Thoracic aorta (tissue), 2 donors: ENCODE measurements at regions not wholly inside any gene's neighbourhood (a gene's known extent, or its start where the extent isn't known, plus 50 kb on each side); places are given as distances from the start of the nearest gene placed in this dataset.
"Not testable (repeated sequence)": the region's sequence is repeated elsewhere in the genome, so short reads cannot be mapped to it uniquely, and the experiment has no call there.

Source experiments
- ATAC-seq: fragments of 150-250 bp; one replicate; pipeline ENCODE4 v1.8.0; 2017; ENCODE audit warnings: low read depth; ENCODE audit not compliant: insufficient number of reproducible peaks, low FRiP score
- DNase-seq: peaks from one replicate; pipeline ENCODE4 v3.0.0-alpha.2; 2020; ENCODE audit warnings: low spot score
- H3K27ac ChIP-seq, 2 donors: fragments of 200-600 bp; sonication (generic); 1 replicate in 1 of 2; 2 replicates in 1 of 2; pipeline ENCODE4 v1.5.1; 2016; ENCODE audit warnings: mild to moderate bottlenecking in 2 of 2, moderate library complexity in 2 of 2
- H3K27me3 ChIP-seq: fragments of 200-600 bp; sonication (generic); replicated peaks from 2 replicates; pipeline ENCODE4 v1.6.0; 2016; ENCODE audit warnings: mild to moderate bottlenecking; ENCODE audit not compliant: insufficient read depth
- H3K36me3 ChIP-seq: fragments of 200-600 bp; sonication (generic); one replicate; pipeline ENCODE4 v1.5.1; 2016
- H3K4me1 ChIP-seq, 2 donors: fragments of 200-600 bp; sonication (generic); 1 replicate in 1 of 2; 2 replicates in 1 of 2; pipeline versions ENCODE4 v1.5.1 to v1.6.0; 2016; ENCODE audit warnings: low read depth in 2 of 2, mild to moderate bottlenecking in 1 of 2; ENCODE audit not compliant: control insufficient read depth in 1 of 2
- H3K4me3 ChIP-seq: fragments of 200-600 bp; sonication (generic); 2 replicates; pipeline ENCODE4 v1.5.1; 2016; ENCODE audit warnings: mild to moderate bottlenecking
- H3K9me3 ChIP-seq: fragments of 200-600 bp; sonication (generic); 2 replicates; pipeline ENCODE4 v1.5.1; 2016
- CTCF ChIP-seq: fragments of 200-600 bp; sonication (generic); IDR thresholded peaks from one replicate; pipeline ENCODE4 v1.5.1; 2019; ENCODE audit warnings: antibody characterized with exemption

GRCh38 chr3:197459571-197459970 is 96.2 kb downstream of the BDH1 start:
- not testable (repeated sequence) for H3K27ac ChIP-seq, DNase-seq, ATAC-seq, H3K9me3 ChIP-seq, H3K27me3 ChIP-seq, H3K4me3 ChIP-seq, H3K36me3 ChIP-seq
- peaks cover 5 to 12% of the 10 kb centered on the region in 2 donors for H3K4me1 ChIP-seq

- no peak overlapping the region for H3K27ac ChIP-seq
- no peak overlapping the region for H3K4me3 ChIP-seq
- no peak for TF ChIP-seq CTCF
- H3K4me1 ChIP-seq: peaks cover 5 to 12% of the 10 kb centered on the region in 2 donors
- no peaks in the 10 kb centered on the region for H3K27me3 ChIP-seq
- no peak for ATAC-seq
- no peak for DNase-seq
- no peaks in the 10 kb centered on the region for H3K9me3 ChIP-seq
- no peaks in the 10 kb centered on the region for H3K36me3 ChIP-seq
Measured at GRCh38 chr3:197458906-197459470, 96.8 kb downstream of the BDH1 start.

GRCh38 chr3:197458179-197458707 is 97.5 kb downstream of the BDH1 start:
- DNase-seq: no peak

GRCh38 chr3:197456261-197457091 is 99.3 kb downstream of the BDH1 start:
- Histone ChIP-seq H3K9me3 (no peaks in the 10 kb centered on the region), H3K36me3 (no peaks in the 10 kb centered on the region), H3K27ac (peak overlapping the region; percentile 62 to 66), H3K4me1 (peaks cover 5 to 12% of the 10 kb centered on the region in 2 donors), H3K27me3 (no peaks in the 10 kb centered on the region), H3K4me3 (peak overlapping the region; percentile 83)
- peak; percentile 37 for DNase-seq
- ATAC-seq: peak; percentile 89
- no peak for TF ChIP-seq CTCF

More at GRCh38 chr3:197458179-197458707, 97.5 kb downstream of the BDH1 start:
- Histone ChIP-seq H3K4me1 (peaks cover 5 to 12% of the 10 kb centered on the region in 2 donors), H3K27me3 (no peaks in the 10 kb centered on the region), H3K27ac (no peak overlapping the region), H3K4me3 (no peak overlapping the region), H3K36me3 (no peaks in the 10 kb centered on the region), H3K9me3 (no peaks in the 10 kb centered on the region)
- peak; percentile 49 for TF ChIP-seq CTCF
- ATAC-seq: no peak

- not testable (repeated sequence) for H3K27me3 ChIP-seq, DNase-seq, H3K4me3 ChIP-seq, H3K9me3 ChIP-seq, ATAC-seq, H3K36me3 ChIP-seq, H3K27ac ChIP-seq
- peaks cover 5 to 12% of the 10 kb centered on the region in 2 donors for H3K4me1 ChIP-seq
Measured at GRCh38 chr3:197454841-197455240, 100.9 kb downstream of the BDH1 start.

- peaks cover 5 to 12% of the 10 kb centered on the region in 2 donors for H3K4me1 ChIP-seq
- no peak for TF ChIP-seq CTCF
Measured at GRCh38 chr3:197454014-197454413, 101.8 kb downstream of the BDH1 start.

More at GRCh38 chr3:197454014-197454413, 101.8 kb downstream of the BDH1 start:
- ATAC-seq (no peak), DNase-seq (no peak)
- Histone ChIP-seq H3K9me3 (no peaks in the 10 kb centered on the region), H3K27ac (no peak overlapping the region), H3K36me3 (no peaks in the 10 kb centered on the region), H3K4me3 (no peak overlapping the region), H3K27me3 (no peaks in the 10 kb centered on the region)
